CD4-positive, CD25-positive, alpha-beta regulatory T cell (primary cell): ENCODE measurements at regions not wholly inside any gene's neighbourhood (a gene's known extent, or its start where the extent isn't known, plus 50 kb on each side); places are given as distances from the start of the nearest gene placed in this dataset.

Source experiments
- ATAC-seq, 2 donors: fragments of 150-1000 bp; cut with Tn5 transposase; one replicate each; pipeline ENCODE4 v1.10.0; 2021; ENCODE audit warnings: low read depth in 2 of 2, moderate number of reproducible peaks in 2 of 2, moderate library complexity in 1 of 2
- DNase-seq, 3 donors: peaks; one replicate each; pipeline versions ENCODE4 v3.0.0 to v3.0.0-alpha.2; 2012 to 2022; ENCODE audit warnings: mixed read lengths in 1 of 3
- H3K27ac ChIP-seq: one replicate; pipeline ENCODE4 v1.7.0; 2013; ENCODE audit warnings: mild to moderate bottlenecking, low read length; ENCODE audit not compliant: insufficient read depth, poor library complexity, severe bottlenecking
- H3K27me3 ChIP-seq: one replicate; pipeline ENCODE4 v1.7.0; 2013; ENCODE audit warnings: low read length; ENCODE audit not compliant: control insufficient read depth, insufficient read depth
- H3K36me3 ChIP-seq: one replicate; pipeline ENCODE4 v1.7.0; 2013; ENCODE audit warnings: mild to moderate bottlenecking, low read length, moderate library complexity; ENCODE audit not compliant: control insufficient read depth, insufficient read depth
- H3K4me1 ChIP-seq: 2 replicates; pipeline ENCODE4 v1.7.0; 2013; ENCODE audit warnings: mild to moderate bottlenecking, low read length; ENCODE audit not compliant: insufficient read depth, control insufficient read depth, poor library complexity, severe bottlenecking
- H3K4me3 ChIP-seq: one replicate; pipeline ENCODE4 v1.7.0; 2013; ENCODE audit warnings: low read depth, mild to moderate bottlenecking, low read length, moderate library complexity
- H3K9me3 ChIP-seq, 2 experiments: 1 replicate in 1 of 2; 2 replicates in 1 of 2; pipeline ENCODE4 v1.7.0; 2013; ENCODE audit warnings: low read length in 2 of 2, mild to moderate bottlenecking in 1 of 2, moderate library complexity in 1 of 2; ENCODE audit not compliant: control insufficient read depth in 2 of 2
- H3K27ac Mint-ChIP-seq, 3 donors: one replicate each; pipeline ENCODE4 v1.8.0; 2020 to 2022; ENCODE audit warnings: mild to moderate bottlenecking in 3 of 3, mixed read lengths in 3 of 3, moderate library complexity in 2 of 3
- H3K27me3 Mint-ChIP-seq: one replicate; pipeline ENCODE4 v1.8.0; 2022; ENCODE audit warnings: mild to moderate bottlenecking, mixed read lengths
- H3K36me3 Mint-ChIP-seq: one replicate; pipeline ENCODE4 v1.8.0; 2020; ENCODE audit warnings: mixed read lengths
- H3K4me1 Mint-ChIP-seq, 4 donors: one replicate each; pipeline ENCODE4 v1.8.0; 2020 to 2022; ENCODE audit warnings: mixed read lengths in 4 of 4, mild to moderate bottlenecking in 1 of 4
- H3K4me3 Mint-ChIP-seq, 4 donors: one replicate each; pipeline ENCODE4 v1.8.0; 2020 to 2022; ENCODE audit warnings: mild to moderate bottlenecking in 4 of 4, mixed read lengths in 4 of 4, moderate library complexity in 3 of 4
- H3K9me3 Mint-ChIP-seq, 7 donors: one replicate each; pipeline ENCODE4 v1.8.0; 2020 to 2022; ENCODE audit warnings: mixed read lengths in 7 of 7, mild to moderate bottlenecking in 3 of 7, moderate library complexity in 2 of 7

GRCh38 chr10:45071043-45071813, 70.5 kb downstream of the ZNF22 start:
- DNase-seq (no peak), ATAC-seq (no peak)
- Histone ChIP-seq H3K27ac (no peak overlapping the region), H3K9me3 (no peaks in the 10 kb centered on the region), H3K36me3 (no peaks in the 10 kb centered on the region), H3K27me3 (no peaks in the 10 kb centered on the region), H3K4me3 (no peak overlapping the region), H3K4me1 (no peaks in the 10 kb centered on the region)
- Mint-ChIP-seq H3K9me3 (peaks cover 0 to 6% (median 0%) of the 10 kb centered on the region in 7 donors), H3K4me1 (no peaks in the 10 kb centered on the region), H3K27ac (no peak overlapping the region), H3K27me3 (peaks cover 8% of the 10 kb centered on the region), H3K36me3 (no peaks in the 10 kb centered on the region), H3K4me3 (no peak overlapping the region)

- no peak for DNase-seq
- Histone ChIP-seq H3K36me3 (no peaks in the 10 kb centered on the region), H3K27me3 (peaks cover 2% of the 10 kb centered on the region), H3K4me3 (no peak overlapping the region), H3K4me1 (no peaks in the 10 kb centered on the region), H3K9me3 (no peaks in the 10 kb centered on the region), H3K27ac (no peak overlapping the region)
- no peaks in the 10 kb centered on the region for H3K36me3 Mint-ChIP-seq
- no peaks in the 10 kb centered on the region for H3K4me1 Mint-ChIP-seq
- peaks cover 5% of the 10 kb centered on the region for H3K27me3 Mint-ChIP-seq
- H3K4me3 Mint-ChIP-seq = no peak overlapping the region
- peaks cover 0 to 6% (median 0%) of the 10 kb centered on the region in 7 donors for H3K9me3 Mint-ChIP-seq
- no peak for ATAC-seq
- H3K27ac Mint-ChIP-seq = peak overlapping the region in 1 of 3 donors; percentile 73
Observed at GRCh38 chr10:45075216-45075615, 74.5 kb downstream of the ZNF22 start.

GRCh38 chr10:45075826-45076380, 75.2 kb downstream of the ZNF22 start:
- H3K36me3 ChIP-seq = no peaks in the 10 kb centered on the region
- peaks cover 2% of the 10 kb centered on the region for H3K27me3 ChIP-seq
- H3K4me3 ChIP-seq = no peak overlapping the region
- Mint-ChIP-seq H3K27ac (peak overlapping the region in 1 of 3 donors; percentile 63), H3K27me3 (peaks cover 5% of the 10 kb centered on the region), H3K36me3 (no peaks in the 10 kb centered on the region), H3K9me3 (peaks cover 0 to 5% (median 0%) of the 10 kb centered on the region in 7 donors), H3K4me1 (no peaks in the 10 kb centered on the region), H3K4me3 (no peak overlapping the region)
- H3K4me1 ChIP-seq = no peaks in the 10 kb centered on the region
- no peak for DNase-seq
- no peak overlapping the region for H3K27ac ChIP-seq
- no peak for ATAC-seq
- no peaks in the 10 kb centered on the region for H3K9me3 ChIP-seq

DNA sequence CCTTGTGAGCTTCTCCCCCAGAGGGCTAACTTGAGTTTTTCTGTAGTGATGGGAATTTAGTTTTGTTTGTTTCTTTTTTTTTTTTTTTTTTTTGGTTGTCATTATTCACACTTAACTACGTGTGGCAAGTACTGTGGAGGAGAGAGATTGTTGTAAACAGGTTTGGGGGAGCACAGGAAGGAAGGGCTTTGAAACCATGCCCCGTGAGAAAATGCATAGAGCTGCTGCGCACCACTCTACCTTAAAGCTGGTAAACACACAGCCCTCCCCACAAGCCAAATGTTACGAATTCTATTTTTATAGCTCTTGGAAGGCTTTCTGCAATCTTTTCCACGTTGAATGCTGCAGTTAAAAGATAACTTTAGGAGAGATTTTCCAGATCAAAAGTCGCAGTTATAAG, 76.2 kb downstream of the ZNF22 start:
- no peak overlapping the region for H3K4me3 ChIP-seq
- no peaks in the 10 kb centered on the region for H3K4me1 ChIP-seq
- Mint-ChIP-seq H3K4me1 (no peaks in the 10 kb centered on the region), H3K4me3 (no peak overlapping the region), H3K9me3 (peaks cover 0 to 2% (median 0%) of the 10 kb centered on the region in 7 donors), H3K27me3 (peaks cover 5% of the 10 kb centered on the region), H3K27ac (no peak overlapping the region), H3K36me3 (no peaks in the 10 kb centered on the region)
- peaks cover 2% of the 10 kb centered on the region for H3K27me3 ChIP-seq
- H3K36me3 ChIP-seq = no peaks in the 10 kb centered on the region
- ATAC-seq (no peak), DNase-seq (no peak)
- no peaks in the 10 kb centered on the region for H3K9me3 ChIP-seq
- no peak overlapping the region for H3K27ac ChIP-seq

GRCh38 chr10:45080331-45080730, 79.6 kb downstream of the ZNF22 start:
- no peaks in the 10 kb centered on the region for H3K4me1 ChIP-seq
- H3K27me3 Mint-ChIP-seq = peaks cover 10% of the 10 kb centered on the region
- peaks cover 2% of the 10 kb centered on the region for H3K27me3 ChIP-seq
- no peaks in the 10 kb centered on the region for H3K36me3 ChIP-seq
- no peak overlapping the region for H3K27ac ChIP-seq
- ATAC-seq (no peak), DNase-seq (no peak)
- peaks cover 0 to 4% (median 1%) of the 10 kb centered on the region in 7 donors for H3K9me3 Mint-ChIP-seq
- no peaks in the 10 kb centered on the region for H3K36me3 Mint-ChIP-seq
- H3K4me1 Mint-ChIP-seq = no peaks in the 10 kb centered on the region
- no peak overlapping the region for H3K27ac Mint-ChIP-seq
- peaks cover 0 to 6% of the 10 kb centered on the region in 2 experiments for H3K9me3 ChIP-seq
- H3K4me3 ChIP-seq = no peak overlapping the region
- no peak overlapping the region for H3K4me3 Mint-ChIP-seq

DNA sequence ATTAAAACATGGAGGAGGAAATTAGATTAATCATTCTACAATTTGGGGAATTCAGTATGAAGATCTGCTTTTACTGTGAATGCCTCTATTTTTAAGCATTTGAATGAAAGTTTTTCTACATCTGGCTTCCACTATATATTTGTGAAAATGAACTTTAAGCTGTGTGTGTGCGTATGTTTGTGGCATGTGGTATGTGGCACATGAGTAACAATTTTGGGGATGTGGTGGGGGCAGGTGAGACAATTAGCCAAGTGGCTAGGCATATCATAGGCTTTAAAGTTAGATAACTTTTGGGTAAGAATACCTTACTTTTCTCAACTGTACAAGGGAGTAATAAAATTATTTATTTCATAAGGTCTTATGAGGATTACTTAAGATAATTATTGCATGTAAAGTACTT, 81.5 kb downstream of the ZNF22 start:
- peaks cover 2% of the 10 kb centered on the region for H3K27me3 ChIP-seq
- no peak overlapping the region for H3K4me3 ChIP-seq
- no peak overlapping the region for H3K27ac ChIP-seq
- peaks cover 0 to 16% of the 10 kb centered on the region in 2 experiments for H3K9me3 ChIP-seq
- H3K4me1 Mint-ChIP-seq = no peaks in the 10 kb centered on the region
- H3K36me3 Mint-ChIP-seq = no peaks in the 10 kb centered on the region
- H3K27me3 Mint-ChIP-seq = peaks cover 10% of the 10 kb centered on the region
- peaks cover 0 to 13% (median 3%) of the 10 kb centered on the region in 7 donors for H3K9me3 Mint-ChIP-seq
- no peaks in the 10 kb centered on the region for H3K36me3 ChIP-seq
- H3K27ac Mint-ChIP-seq = no peak overlapping the region
- no peak for DNase-seq
- H3K4me3 Mint-ChIP-seq = no peak overlapping the region
- H3K4me1 ChIP-seq = no peaks in the 10 kb centered on the region
- no peak for ATAC-seq

- H3K9me3 Mint-ChIP-seq = peaks cover 0 to 1% (median 0%) of the 10 kb centered on the region in 7 donors
- no peak for ATAC-seq
- no peaks in the 10 kb centered on the region for H3K4me1 Mint-ChIP-seq
- no peak overlapping the region for H3K27ac Mint-ChIP-seq
- H3K27me3 ChIP-seq = peaks cover 5% of the 10 kb centered on the region
- no peaks in the 10 kb centered on the region for H3K9me3 ChIP-seq
- no peaks in the 10 kb centered on the region for H3K4me1 ChIP-seq
- H3K27me3 Mint-ChIP-seq = no peaks in the 10 kb centered on the region
- H3K27ac ChIP-seq = no peak overlapping the region
- H3K36me3 ChIP-seq = no peaks in the 10 kb centered on the region
- no peak overlapping the region for H3K4me3 Mint-ChIP-seq
- no peak for DNase-seq
- H3K36me3 Mint-ChIP-seq = no peaks in the 10 kb centered on the region
- H3K4me3 ChIP-seq = no peak overlapping the region
Observed at GRCh38 chr10:45091968-45092367, 91.2 kb downstream of the ZNF22 start.

- peaks cover 4% of the 10 kb centered on the region for H3K27me3 Mint-ChIP-seq
- peaks cover 5% of the 10 kb centered on the region for H3K27me3 ChIP-seq
- no peak overlapping the region for H3K4me3 ChIP-seq
- ATAC-seq (no peak), DNase-seq (no peak)
- no peaks in the 10 kb centered on the region for H3K9me3 ChIP-seq
- no peaks in the 10 kb centered on the region for H3K4me1 Mint-ChIP-seq
- no peak overlapping the region for H3K27ac ChIP-seq
- H3K4me3 Mint-ChIP-seq = no peak overlapping the region
- peaks cover 0 to 4% (median 0%) of the 10 kb centered on the region in 7 donors for H3K9me3 Mint-ChIP-seq
- no peaks in the 10 kb centered on the region for H3K36me3 ChIP-seq
- H3K4me1 ChIP-seq = no peaks in the 10 kb centered on the region
- no peak overlapping the region for H3K27ac Mint-ChIP-seq
- no peaks in the 10 kb centered on the region for H3K36me3 Mint-ChIP-seq
Observed at GRCh38 chr10:45093945-45094344, 93.2 kb downstream of the ZNF22 start.
